Neural progenitor cell (in vitro differentiated cells): ENCODE measurements at regions not wholly inside any gene's neighbourhood (a gene's known extent, or its start where the extent isn't known, plus 50 kb on each side); places are given as distances from the start of the nearest gene placed in this dataset.
"Not testable (repeated sequence)": the region's sequence is repeated elsewhere in the genome, so short reads cannot be mapped to it uniquely, and the experiment has no call there.

Experiments
- CTCF ChIP-seq: fragments of 200-600 bp; sonication (generic); IDR thresholded peaks from 2 replicates; pipeline ENCODE4 v1.5.1; 2017; ENCODE audit warnings: antibody characterized with exemption, mild to moderate bottlenecking
- EZH2 ChIP-seq: fragments of 200-600 bp; sonication (generic); IDR thresholded peaks from 2 replicates; pipeline ENCODE4 v1.6.1; 2017; ENCODE audit warnings: antibody characterized with exemption, mild to moderate bottlenecking, moderate library complexity
- EZH2phosphoT487 ChIP-seq: fragments of 200-600 bp; sonication (generic); IDR thresholded peaks from 2 replicates; pipeline ENCODE4 v1.6.1; 2017; ENCODE audit warnings: antibody characterized with exemption

- not testable (repeated sequence) for TF ChIP-seq CTCF, EZH2, EZH2phosphoT487
Measured at GRCh38 chr5:120351071-120351470, 113.0 kb upstream of the PRR16 start.
